ENCODE measurements at regions not wholly inside any gene's neighbourhood (a gene's known extent, or its start where the extent isn't known, plus 50 kb on each side); places are given as distances from the start of the nearest gene placed in this dataset.
"Not testable (repeated sequence)": the region's sequence is repeated elsewhere in the genome, so short reads cannot be mapped to it uniquely, and the experiment has no call there.

GRCh38 chr7:8356071-8356470 is 77.3 kb upstream of the NXPH1 start:
- intact Hi-C loops (cut with DNase I, micrococcal nuclease): no loop called here
- Mint-ChIP-seq H3K9me3 (ENCODE audit: low read depth) (no peaks in the 10 kb centered on the region), H3K4me3 (no peak overlapping the region), H3K27ac (no peak overlapping the region), H3K27me3 (peaks cover 11% of the 10 kb centered on the region), H3K4me1 (no peaks in the 10 kb centered on the region), H3K36me3 (ENCODE audit: low read depth) (no peaks in the 10 kb centered on the region)
- ChIA-PET POLR2A (no interaction called here), CTCF (no interaction called here)
- no peak for DNase-seq
- ATAC-seq: no peak

- H3K4me1 Mint-ChIP-seq: no peaks in the 10 kb centered on the region
- no peak for DNase-seq
- peaks cover 11% of the 10 kb centered on the region for H3K27me3 Mint-ChIP-seq
- CTCF ChIA-PET: interaction anchor here (0.7 kb wide), 1 partner anchor 20 kb away, joined by 3 read pairs; no protein-coding TSS in a partner anchor
- H3K4me3 Mint-ChIP-seq: no peak overlapping the region
- intact Hi-C loops (cut with DNase I, micrococcal nuclease): no loop called here
- H3K9me3 Mint-ChIP-seq (ENCODE audit: low read depth): no peaks in the 10 kb centered on the region
- ATAC-seq: no peak
- no peak overlapping the region for H3K27ac Mint-ChIP-seq
- POLR2A ChIA-PET: no interaction called here
- H3K36me3 Mint-ChIP-seq (ENCODE audit: low read depth): no peaks in the 10 kb centered on the region
Measured at GRCh38 chr7:8357536-8357935, 75.9 kb upstream of the NXPH1 start.

GRCh38 chr7:8360564-8361153 is 72.8 kb upstream of the NXPH1 start:
- intact Hi-C loops (cut with DNase I, micrococcal nuclease): no loop called here
- no peaks in the 10 kb centered on the region for H3K9me3 Mint-ChIP-seq (ENCODE audit: low read depth)
- no peak for ATAC-seq
- POLR2A ChIA-PET: no interaction called here
- H3K27ac Mint-ChIP-seq: no peak overlapping the region
- no peak overlapping the region for H3K4me3 Mint-ChIP-seq
- H3K36me3 Mint-ChIP-seq (ENCODE audit: low read depth): no peaks in the 10 kb centered on the region
- peaks cover 17% of the 10 kb centered on the region for H3K27me3 Mint-ChIP-seq
- H3K4me1 Mint-ChIP-seq: no peaks in the 10 kb centered on the region
- no peak for DNase-seq
- CTCF ChIA-PET: no interaction called here

GRCh38 chr7:8362723-8363369 is 70.6 kb upstream of the NXPH1 start:
- DNase-seq: no peak
- ChIA-PET POLR2A (no interaction called here), CTCF (no interaction called here)
- no peaks in the 10 kb centered on the region for H3K9me3 Mint-ChIP-seq (ENCODE audit: low read depth)
- no peak overlapping the region for H3K27ac Mint-ChIP-seq
- H3K27me3 Mint-ChIP-seq: peaks cover 18% of the 10 kb centered on the region
- H3K36me3 Mint-ChIP-seq (ENCODE audit: low read depth): no peaks in the 10 kb centered on the region
- H3K4me3 Mint-ChIP-seq: no peak overlapping the region
- intact Hi-C loops (cut with DNase I, micrococcal nuclease): no loop called here
- H3K4me1 Mint-ChIP-seq: no peaks in the 10 kb centered on the region
- no peak for ATAC-seq

- H3K4me3 Mint-ChIP-seq: no peak overlapping the region
- intact Hi-C loops (cut with DNase I, micrococcal nuclease): no loop called here
- DNase-seq (no peak), ATAC-seq (no peak)
- H3K27ac Mint-ChIP-seq: no peak overlapping the region
- no peaks in the 10 kb centered on the region for H3K36me3 Mint-ChIP-seq (ENCODE audit: low read depth)
- ChIA-PET CTCF (no interaction called here), POLR2A (no interaction called here)
- H3K4me1 Mint-ChIP-seq: no peaks in the 10 kb centered on the region
- H3K9me3 Mint-ChIP-seq (ENCODE audit: low read depth): no peaks in the 10 kb centered on the region
- peaks cover 17% of the 10 kb centered on the region for H3K27me3 Mint-ChIP-seq
Measured at GRCh38 chr7:8363407-8364015, 69.9 kb upstream of the NXPH1 start.

GRCh38 chr7:8365499-8366110 is 67.8 kb upstream of the NXPH1 start:
- peaks cover 18% of the 10 kb centered on the region for H3K27me3 Mint-ChIP-seq
- H3K27ac Mint-ChIP-seq: no peak overlapping the region
- H3K9me3 Mint-ChIP-seq (ENCODE audit: low read depth): no peaks in the 10 kb centered on the region
- intact Hi-C loops (cut with DNase I, micrococcal nuclease): no loop called here
- H3K4me1 Mint-ChIP-seq: no peaks in the 10 kb centered on the region
- POLR2A ChIA-PET: no interaction called here
- ATAC-seq: no peak
- no peaks in the 10 kb centered on the region for H3K36me3 Mint-ChIP-seq (ENCODE audit: low read depth)
- no peak overlapping the region for H3K4me3 Mint-ChIP-seq
- no peak for DNase-seq
- CTCF ChIA-PET: no interaction called here

GRCh38 chr7:8368007-8368406 is 65.4 kb upstream of the NXPH1 start:
- H3K9me3 Mint-ChIP-seq (ENCODE audit: low read depth); H3K27ac Mint-ChIP-seq; H3K4me1 Mint-ChIP-seq; CTCF ChIA-PET; H3K4me3 Mint-ChIP-seq; ATAC-seq; DNase-seq; POLR2A ChIA-PET; intact Hi-C loops (cut with DNase I, micrococcal nuclease); H3K36me3 Mint-ChIP-seq (ENCODE audit: low read depth): not testable (repeated sequence)
- H3K27me3 Mint-ChIP-seq: peaks cover 25% of the 10 kb centered on the region

GRCh38 chr7:8371742-8372141 is 61.7 kb upstream of the NXPH1 start:
- intact Hi-C loops (cut with DNase I, micrococcal nuclease): no loop called here
- Mint-ChIP-seq H3K27me3 (peaks cover 31% of the 10 kb centered on the region), H3K27ac (no peak overlapping the region), H3K9me3 (ENCODE audit: low read depth) (peaks cover 2% of the 10 kb centered on the region), H3K36me3 (ENCODE audit: low read depth) (no peaks in the 10 kb centered on the region), H3K4me1 (no peaks in the 10 kb centered on the region), H3K4me3 (no peak overlapping the region)
- ATAC-seq (no peak), DNase-seq (no peak)
- CTCF ChIA-PET: interaction anchor here (0.7 kb wide), 1 partner anchor 11 kb away, joined by 3 read pairs; no protein-coding TSS in a partner anchor
- POLR2A ChIA-PET: no interaction called here

- ATAC-seq (no peak), DNase-seq (no peak)
- no peak overlapping the region for H3K4me3 Mint-ChIP-seq
- H3K4me1 Mint-ChIP-seq: no peaks in the 10 kb centered on the region
- peaks cover 29% of the 10 kb centered on the region for H3K27me3 Mint-ChIP-seq
- CTCF ChIA-PET: interaction anchor here (0.6 kb wide), 1 partner anchor 110 kb away, joined by 4 read pairs; no protein-coding TSS in a partner anchor
- H3K27ac Mint-ChIP-seq: no peak overlapping the region
- intact Hi-C loops (cut with DNase I, micrococcal nuclease): no loop called here
- POLR2A ChIA-PET: no interaction called here
- H3K36me3 Mint-ChIP-seq (ENCODE audit: low read depth): no peaks in the 10 kb centered on the region
- H3K9me3 Mint-ChIP-seq (ENCODE audit: low read depth): peaks cover 2% of the 10 kb centered on the region
Measured at GRCh38 chr7:8373851-8374250, 59.6 kb upstream of the NXPH1 start.

- peaks cover 19% of the 10 kb centered on the region for H3K27me3 Mint-ChIP-seq
- CTCF ChIA-PET: interaction anchor here (1.1 kb wide), 1 partner anchor 13 kb away, joined by 3 read pairs; no protein-coding TSS in a partner anchor
Measured at GRCh38 chr7:8378349-8379019, 54.9 kb upstream of the NXPH1 start.

GRCh38 chr7:8379264-8379663 is 54.1 kb upstream of the NXPH1 start:
- ChIA-PET CTCF (interaction anchor here (1.1 kb wide), 1 partner anchor 12 kb away, joined by 3 read pairs; no protein-coding TSS in a partner anchor), POLR2A (no interaction called here)
- no peak for DNase-seq
- H3K9me3 Mint-ChIP-seq (ENCODE audit: low read depth): peaks cover 2% of the 10 kb centered on the region
- ATAC-seq: no peak
- H3K4me1 Mint-ChIP-seq: no peaks in the 10 kb centered on the region
- H3K27ac Mint-ChIP-seq: no peak overlapping the region
- intact Hi-C loops (cut with DNase I, micrococcal nuclease): no loop called here
- H3K27me3 Mint-ChIP-seq: peaks cover 18% of the 10 kb centered on the region
- no peaks in the 10 kb centered on the region for H3K36me3 Mint-ChIP-seq (ENCODE audit: low read depth)
- H3K4me3 Mint-ChIP-seq: no peak overlapping the region

More at GRCh38 chr7:8378349-8379019, 54.9 kb upstream of the NXPH1 start:
- POLR2A ChIA-PET: no interaction called here
- H3K4me1 Mint-ChIP-seq: no peaks in the 10 kb centered on the region
- peaks cover 2% of the 10 kb centered on the region for H3K9me3 Mint-ChIP-seq (ENCODE audit: low read depth)
- ATAC-seq (no peak), DNase-seq (no peak)
- no peak overlapping the region for H3K4me3 Mint-ChIP-seq
- no peak overlapping the region for H3K27ac Mint-ChIP-seq
- no peaks in the 10 kb centered on the region for H3K36me3 Mint-ChIP-seq (ENCODE audit: low read depth)
- intact Hi-C loops (cut with DNase I, micrococcal nuclease): no loop called here
